SU-DHL-6 (cell line): ENCODE measurements at regions not wholly inside any gene's neighbourhood (a gene's known extent, or its start where the extent isn't known, plus 50 kb on each side); places are given as distances from the start of the nearest gene placed in this dataset.

Source experiments
- EZH2phosphoT487 ChIP-seq: fragments of 200-600 bp; sonication (generic), shearing (Covaris generic); conservative IDR thresholded peaks from 2 replicates; pipeline ENCODE4 v1.6.1; 2018; ENCODE audit warnings: mild to moderate bottlenecking, antibody characterized with exemption, low read length, moderate library complexity, mixed read lengths
- TF ChIP-seq, protein P1 (sequence below): fragments of 200-600 bp; sonication (generic); IDR thresholded peaks from one replicate; pipeline ENCODE4 v1.5.1; 2017; ENCODE audit warnings: antibody characterized with exemption, mild to moderate bottlenecking, low read length, moderate library complexity; ENCODE audit not compliant: insufficient read depth, poor library complexity, severe bottlenecking

DNA sequence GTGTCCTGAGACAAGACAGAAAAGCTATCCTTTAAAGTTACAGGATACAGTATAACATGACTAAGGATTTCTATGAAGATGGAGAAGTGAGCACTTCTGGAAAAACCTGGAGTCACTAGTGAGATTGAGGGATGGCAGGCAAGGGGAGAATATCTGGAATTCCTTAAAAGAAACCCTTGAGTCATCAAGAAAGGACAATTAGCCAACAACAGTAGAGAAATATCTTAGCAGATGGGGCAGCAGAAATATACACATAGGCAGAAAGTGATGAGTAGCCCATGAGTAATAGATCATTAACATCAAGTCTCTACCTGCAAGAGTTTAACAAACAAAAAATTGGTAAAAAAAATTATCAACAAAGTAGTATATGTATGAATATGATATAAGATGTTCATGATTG, 858.8 kb upstream of the FRG1 start:
- TF ChIP-seq EZH2phosphoT487 = no peak
- TF ChIP-seq, protein P1, sequence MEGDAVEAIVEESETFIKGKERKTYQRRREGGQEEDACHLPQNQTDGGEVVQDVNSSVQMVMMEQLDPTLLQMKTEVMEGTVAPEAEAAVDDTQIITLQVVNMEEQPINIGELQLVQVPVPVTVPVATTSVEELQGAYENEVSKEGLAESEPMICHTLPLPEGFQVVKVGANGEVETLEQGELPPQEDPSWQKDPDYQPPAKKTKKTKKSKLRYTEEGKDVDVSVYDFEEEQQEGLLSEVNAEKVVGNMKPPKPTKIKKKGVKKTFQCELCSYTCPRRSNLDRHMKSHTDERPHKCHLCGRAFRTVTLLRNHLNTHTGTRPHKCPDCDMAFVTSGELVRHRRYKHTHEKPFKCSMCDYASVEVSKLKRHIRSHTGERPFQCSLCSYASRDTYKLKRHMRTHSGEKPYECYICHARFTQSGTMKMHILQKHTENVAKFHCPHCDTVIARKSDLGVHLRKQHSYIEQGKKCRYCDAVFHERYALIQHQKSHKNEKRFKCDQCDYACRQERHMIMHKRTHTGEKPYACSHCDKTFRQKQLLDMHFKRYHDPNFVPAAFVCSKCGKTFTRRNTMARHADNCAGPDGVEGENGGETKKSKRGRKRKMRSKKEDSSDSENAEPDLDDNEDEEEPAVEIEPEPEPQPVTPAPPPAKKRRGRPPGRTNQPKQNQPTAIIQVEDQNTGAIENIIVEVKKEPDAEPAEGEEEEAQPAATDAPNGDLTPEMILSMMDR = no peak
